Upper lobe of left lung (tissue), 4 donors: ENCODE measurements at regions not wholly inside any gene's neighbourhood (a gene's known extent, or its start where the extent isn't known, plus 50 kb on each side); places are given as distances from the start of the nearest gene placed in this dataset.

Experiments used
- EP300 ChIP-seq, 4 donors: sonication (generic); formaldehyde crosslinking; IDR thresholded peaks; one replicate each; pipeline ENCODE4 v1.5.1; 2017; ENCODE audit warnings: antibody characterized with exemption in 4 of 4, control low read depth in 2 of 4
- POLR2A ChIP-seq, 4 donors: fragments of 450-650 bp; IDR thresholded peaks; one replicate each; pipeline ENCODE4 v1.5.1; 2016 to 2017; ENCODE audit warnings: antibody characterized with exemption in 4 of 4, mild to moderate bottlenecking in 2 of 4
- POLR2AphosphoS5 ChIP-seq, 2 donors: sonication (generic); formaldehyde crosslinking; IDR thresholded peaks; one replicate each; pipeline ENCODE4 v1.5.1; 2017; ENCODE audit warnings: antibody characterized with exemption in 2 of 2
- TF ChIP-seq, protein P1 (sequence below), 6 experiments: fragments of 450-650 bp in 4 of 6; fragments of 200-600 bp in 2 of 6; sonication (generic) in 2 of 6; IDR thresholded peaks; one replicate each; pipeline ENCODE4 v1.5.1; 2016 to 2019; ENCODE audit warnings: antibody characterized with exemption in 6 of 6

DNA sequence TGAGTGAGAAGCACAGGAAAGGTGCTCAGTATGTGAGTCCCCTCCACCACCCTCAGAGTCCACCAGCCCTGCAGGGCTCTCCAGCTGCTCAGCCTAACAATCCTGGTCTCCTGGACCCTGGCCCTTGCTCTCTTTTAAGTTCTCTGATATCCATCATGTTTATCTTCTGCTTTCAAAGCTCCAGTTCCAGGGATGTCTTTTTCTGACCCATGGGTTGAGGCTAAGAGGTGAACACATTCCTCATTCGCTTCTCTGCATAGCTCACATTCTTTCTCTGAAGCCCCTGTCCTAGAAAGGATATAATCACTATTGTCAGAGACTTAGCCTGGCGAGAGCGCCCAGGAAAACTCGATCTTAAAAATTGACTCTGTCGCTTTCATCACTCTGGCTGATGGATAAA, 86.4 kb downstream of the ARL4C start:
- TF ChIP-seq, protein P1, sequence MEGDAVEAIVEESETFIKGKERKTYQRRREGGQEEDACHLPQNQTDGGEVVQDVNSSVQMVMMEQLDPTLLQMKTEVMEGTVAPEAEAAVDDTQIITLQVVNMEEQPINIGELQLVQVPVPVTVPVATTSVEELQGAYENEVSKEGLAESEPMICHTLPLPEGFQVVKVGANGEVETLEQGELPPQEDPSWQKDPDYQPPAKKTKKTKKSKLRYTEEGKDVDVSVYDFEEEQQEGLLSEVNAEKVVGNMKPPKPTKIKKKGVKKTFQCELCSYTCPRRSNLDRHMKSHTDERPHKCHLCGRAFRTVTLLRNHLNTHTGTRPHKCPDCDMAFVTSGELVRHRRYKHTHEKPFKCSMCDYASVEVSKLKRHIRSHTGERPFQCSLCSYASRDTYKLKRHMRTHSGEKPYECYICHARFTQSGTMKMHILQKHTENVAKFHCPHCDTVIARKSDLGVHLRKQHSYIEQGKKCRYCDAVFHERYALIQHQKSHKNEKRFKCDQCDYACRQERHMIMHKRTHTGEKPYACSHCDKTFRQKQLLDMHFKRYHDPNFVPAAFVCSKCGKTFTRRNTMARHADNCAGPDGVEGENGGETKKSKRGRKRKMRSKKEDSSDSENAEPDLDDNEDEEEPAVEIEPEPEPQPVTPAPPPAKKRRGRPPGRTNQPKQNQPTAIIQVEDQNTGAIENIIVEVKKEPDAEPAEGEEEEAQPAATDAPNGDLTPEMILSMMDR (IDR thresholded peaks at IDR 0.05), result no peak
- TF ChIP-seq POLR2AphosphoS5 (IDR thresholded peaks at IDR 0.05), result no peak
- TF ChIP-seq POLR2A (IDR thresholded peaks at IDR 0.05), result no peak
- TF ChIP-seq EP300 (IDR thresholded peaks at IDR 0.05), result no peak
